ENCODE measurements at regions not wholly inside any gene's neighbourhood (a gene's known extent, or its start where the extent isn't known, plus 50 kb on each side); places are given as distances from the start of the nearest gene placed in this dataset.

DNA sequence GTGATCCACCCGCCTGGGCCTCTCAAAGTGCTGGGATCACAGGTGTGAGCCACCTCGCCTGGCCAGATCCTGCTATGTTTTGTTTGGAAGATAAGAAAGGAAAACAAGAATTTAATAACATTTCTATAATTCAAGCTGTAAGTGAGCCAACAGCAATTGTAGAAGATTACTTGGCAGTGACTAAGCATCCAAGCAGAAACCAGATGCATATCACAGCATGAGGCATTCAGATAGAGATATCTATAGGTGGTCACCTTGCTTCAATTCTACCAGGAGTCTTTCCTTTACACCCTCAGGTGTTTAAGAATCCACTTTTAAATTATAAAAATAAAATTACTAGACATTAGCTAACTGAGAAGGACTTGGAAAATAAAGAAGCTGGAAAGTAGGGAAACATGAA lies 83.9 kb upstream of the ATF7IP start:
- no peak overlapping the region for H2BK12ac ChIP-seq (ENCODE audit: insufficient read length, low read depth, low read length)
- Mint-ChIP-seq H3K36me3 (ENCODE audit: insufficient read depth in 1 of 3, low read depth in 3 of 3) (peaks cover 0 to 14% (median 5%) of the 10 kb centered on the region in 3 experiments; a peak in 4 of 7 replicates), H3K4me1 (peaks cover 25 to 32% of the 10 kb centered on the region in 2 experiments), H3K27ac (no peak overlapping the region), H3K9me3 (peaks cover 8 to 23% of the 10 kb centered on the region in 2 experiments), H3K27me3 (ENCODE audit: low read depth) (peaks cover 70% of the 10 kb centered on the region), H3K4me3 (no peak overlapping the region)
- H4K20me1 ChIP-seq (ENCODE audit: control insufficient read depth, insufficient read depth, insufficient read length): no peaks in the 10 kb centered on the region
- no peak overlapping the region for H2AFZ ChIP-seq (ENCODE audit: low read length)
- DNase-seq: no peak
- H3K14ac ChIP-seq (ENCODE audit: insufficient read depth, low read length): no peak overlapping the region
- H3K23ac ChIP-seq (ENCODE audit: insufficient read length, low read depth, low read length): no peak overlapping the region
- no peak overlapping the region for H4K91ac ChIP-seq (ENCODE audit: insufficient read length, low read depth, low read length)
- WGBS (ENCODE audit: extremely low coverage, insufficient read length, low lambda C conversion rate): no CpG with 5 or more reads among the region's 2 CpGs
- no peak overlapping the region for H3K56ac ChIP-seq (ENCODE audit: insufficient read length, low read depth, low read length)
- no peaks in the 10 kb centered on the region for H3K9me3 ChIP-seq (ENCODE audit: control insufficient read depth, low read depth, low read length)
- no peaks in the 10 kb centered on the region for H3K79me1 ChIP-seq (ENCODE audit: insufficient read depth, low read depth, low read length, poor library complexity, severe bottlenecking)
- no peak overlapping the region for H3K27ac ChIP-seq (ENCODE audit: insufficient read length, low read depth, low read length)
- no peak overlapping the region for H2AK5ac ChIP-seq (ENCODE audit: insufficient read length, low read length)
- no peaks in the 10 kb centered on the region for H3K23me2 ChIP-seq (ENCODE audit: insufficient read length, low read depth, low read length, poor library complexity, severe bottlenecking)
- peaks cover 40% of the 10 kb centered on the region for H3K27me3 ChIP-seq (ENCODE audit: insufficient read depth, low read length)
- H3K18ac ChIP-seq (ENCODE audit: insufficient read length, low read depth, low read length): no peak overlapping the region
- no peak overlapping the region for H2BK20ac ChIP-seq (ENCODE audit: low read depth, low read length, poor library complexity, severe bottlenecking)
- no peak overlapping the region for H3K9ac ChIP-seq (ENCODE audit: extremely low read depth, insufficient read length, low read length)
- H3K4me1 ChIP-seq (ENCODE audit: insufficient read depth, low read length): peaks cover 4% of the 10 kb centered on the region; the same call in 1 of the 2 replicates
- H3K4ac ChIP-seq (ENCODE audit: low read depth, low read length): no peak overlapping the region
- no peak overlapping the region for H2BK5ac ChIP-seq (ENCODE audit: insufficient read length, low read length)
- no peak overlapping the region for H3T11ph ChIP-seq (ENCODE audit: low read length)
- no peak overlapping the region for H4K5ac ChIP-seq (ENCODE audit: insufficient read length, low read depth, low read length)
- H3K79me2 ChIP-seq (ENCODE audit: insufficient read depth, low read length): no peaks in the 10 kb centered on the region
- no peak overlapping the region for H2BK15ac ChIP-seq (ENCODE audit: low read depth, low read length)
- no peak overlapping the region for H4K8ac ChIP-seq (replicated peaks; ENCODE audit: insufficient read length, low read depth, low read length)
- TF ChIP-seq, protein P1, sequence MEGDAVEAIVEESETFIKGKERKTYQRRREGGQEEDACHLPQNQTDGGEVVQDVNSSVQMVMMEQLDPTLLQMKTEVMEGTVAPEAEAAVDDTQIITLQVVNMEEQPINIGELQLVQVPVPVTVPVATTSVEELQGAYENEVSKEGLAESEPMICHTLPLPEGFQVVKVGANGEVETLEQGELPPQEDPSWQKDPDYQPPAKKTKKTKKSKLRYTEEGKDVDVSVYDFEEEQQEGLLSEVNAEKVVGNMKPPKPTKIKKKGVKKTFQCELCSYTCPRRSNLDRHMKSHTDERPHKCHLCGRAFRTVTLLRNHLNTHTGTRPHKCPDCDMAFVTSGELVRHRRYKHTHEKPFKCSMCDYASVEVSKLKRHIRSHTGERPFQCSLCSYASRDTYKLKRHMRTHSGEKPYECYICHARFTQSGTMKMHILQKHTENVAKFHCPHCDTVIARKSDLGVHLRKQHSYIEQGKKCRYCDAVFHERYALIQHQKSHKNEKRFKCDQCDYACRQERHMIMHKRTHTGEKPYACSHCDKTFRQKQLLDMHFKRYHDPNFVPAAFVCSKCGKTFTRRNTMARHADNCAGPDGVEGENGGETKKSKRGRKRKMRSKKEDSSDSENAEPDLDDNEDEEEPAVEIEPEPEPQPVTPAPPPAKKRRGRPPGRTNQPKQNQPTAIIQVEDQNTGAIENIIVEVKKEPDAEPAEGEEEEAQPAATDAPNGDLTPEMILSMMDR (conservative IDR thresholded peaks at IDR 0.05): no peak
- H2BK120ac ChIP-seq (ENCODE audit: low read depth, low read length, poor library complexity, severe bottlenecking): no peak overlapping the region
- H3K4me2 ChIP-seq (ENCODE audit: insufficient read depth, insufficient read length, low read length): no peak overlapping the region
